Naive B cell (primary cell): ENCODE measurements at regions not wholly inside any gene's neighbourhood (a gene's known extent, or its start where the extent isn't known, plus 50 kb on each side); places are given as distances from the start of the nearest gene placed in this dataset.

Experiments used
- ATAC-seq, 2 donors: fragments of 150-1000 bp; cut with Tn5 transposase; 2 replicates each; pipeline ENCODE4 v1.10.0; 2021; ENCODE audit warnings: low read depth in 2 of 2, mild to moderate bottlenecking in 2 of 2, moderate library complexity in 2 of 2
- DNase-seq: peaks from one replicate; pipeline ENCODE4 v3.0.0; 2022
- H3K27ac Mint-ChIP-seq, 6 donors: one replicate each; pipeline ENCODE4 v1.8.0; 2020 to 2022; ENCODE audit warnings: mild to moderate bottlenecking in 6 of 6, mixed read lengths in 6 of 6, moderate library complexity in 5 of 6, inconsistent platforms in 2 of 6
- H3K27me3 Mint-ChIP-seq, 3 donors: one replicate each; pipeline ENCODE4 v1.8.0; 2021 to 2022; ENCODE audit warnings: mixed read lengths in 3 of 3, mild to moderate bottlenecking in 1 of 3
- H3K36me3 Mint-ChIP-seq, 2 donors: one replicate each; pipeline ENCODE4 v1.8.0; 2020 to 2022; ENCODE audit warnings: mixed read lengths in 2 of 2, inconsistent platforms in 1 of 2, mild to moderate bottlenecking in 1 of 2
- H3K4me1 Mint-ChIP-seq, 3 donors: one replicate each; pipeline ENCODE4 v1.8.0; 2020 to 2022; ENCODE audit warnings: mixed read lengths in 3 of 3, inconsistent platforms in 1 of 3, mild to moderate bottlenecking in 1 of 3, moderate library complexity in 1 of 3
- H3K4me3 Mint-ChIP-seq, 8 donors: one replicate each; pipeline ENCODE4 v1.8.0; 2020 to 2022; ENCODE audit warnings: mild to moderate bottlenecking in 8 of 8, mixed read lengths in 8 of 8, moderate library complexity in 8 of 8, inconsistent platforms in 2 of 8
- H3K9me3 Mint-ChIP-seq, 7 donors: one replicate each; pipeline ENCODE4 v1.8.0; 2020 to 2022; ENCODE audit warnings: mixed read lengths in 7 of 7, mild to moderate bottlenecking in 5 of 7, inconsistent platforms in 2 of 7, moderate library complexity in 1 of 7

DNA sequence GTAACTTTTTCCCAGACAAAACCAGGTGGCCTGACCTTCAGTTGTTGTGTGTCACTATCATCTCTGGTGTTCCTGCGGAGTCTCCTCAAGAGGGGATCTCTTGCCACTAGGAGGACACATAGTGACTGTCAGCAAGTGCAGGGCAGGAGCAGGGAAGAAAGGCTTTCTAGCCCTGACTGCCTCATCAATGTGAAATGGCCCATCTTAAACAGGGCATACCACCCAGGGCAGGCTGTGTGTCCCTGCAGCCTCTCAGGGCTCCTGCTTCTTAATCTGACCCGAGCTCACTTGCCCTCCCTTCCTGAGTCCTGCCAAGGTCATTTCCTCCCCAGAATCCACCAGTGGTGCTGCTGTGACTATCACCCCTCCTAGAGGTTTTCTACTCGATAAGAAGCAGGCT is 57.4 kb upstream of the SIMC1 start:
- DNase-seq, result no peak
- no peak overlapping the region for H3K4me3 Mint-ChIP-seq
- H3K27me3 Mint-ChIP-seq, result peaks cover 27 to 71% (median 57%) of the 10 kb centered on the region in 3 donors
- no peak for ATAC-seq
- H3K4me1 Mint-ChIP-seq, result no peaks in the 10 kb centered on the region
- no peak overlapping the region for H3K27ac Mint-ChIP-seq
- H3K36me3 Mint-ChIP-seq, result peaks cover 0 to 15% of the 10 kb centered on the region in 2 donors
- peaks cover 2 to 12% (median 6%) of the 10 kb centered on the region in 7 donors for H3K9me3 Mint-ChIP-seq

DNA sequence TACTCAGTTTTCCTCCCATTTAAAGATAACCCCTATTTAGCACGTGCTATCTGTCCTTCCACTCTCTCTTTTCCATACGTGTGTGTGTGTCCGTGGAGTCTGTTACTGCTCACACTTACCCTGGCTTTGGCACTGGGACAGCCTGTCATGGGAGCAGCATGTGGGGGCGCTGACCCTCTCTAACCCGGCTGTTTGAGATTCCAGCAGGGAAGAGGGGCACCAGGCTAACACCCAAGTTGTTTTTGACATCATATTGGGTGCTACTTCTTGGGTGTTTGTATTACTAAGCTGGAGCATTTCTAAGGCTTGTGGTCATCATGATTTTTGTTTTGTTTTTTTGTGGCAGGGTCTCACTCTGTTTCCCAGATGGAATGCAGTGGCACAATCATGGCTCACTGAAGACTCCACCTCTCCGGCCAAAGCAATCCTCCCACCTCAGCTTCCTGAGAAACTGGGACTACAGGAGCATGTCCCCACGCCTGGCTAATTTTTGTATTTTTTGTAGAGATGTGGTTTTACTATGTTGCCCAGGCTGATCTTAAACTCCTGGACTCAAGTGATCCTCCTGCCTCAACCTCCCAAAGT is 56.9 kb upstream of the SIMC1 start:
- peaks cover 24 to 65% (median 57%) of the 10 kb centered on the region in 3 donors for H3K27me3 Mint-ChIP-seq
- no peak overlapping the region for H3K27ac Mint-ChIP-seq

GRCh38 chr5:176183321-176184074 is 54.7 kb upstream of the SIMC1 start:
- Mint-ChIP-seq H3K27me3 (peaks cover 11 to 44% (median 43%) of the 10 kb centered on the region in 3 donors), H3K9me3 (peaks cover under 1 to 6% (median 4%) of the 10 kb centered on the region in 7 donors), H3K27ac (no peak overlapping the region), H3K36me3 (peaks cover 0 to 11% of the 10 kb centered on the region in 2 donors), H3K4me1 (no peaks in the 10 kb centered on the region), H3K4me3 (no peak overlapping the region)
- ATAC-seq (no peak), DNase-seq (no peak)

More for the DNA sequence above, 56.9 kb upstream of the SIMC1 start:
- DNase-seq, result no peak
- no peak for ATAC-seq
- Mint-ChIP-seq H3K4me1 (no peaks in the 10 kb centered on the region), H3K4me3 (no peak overlapping the region), H3K36me3 (peaks cover 0 to 15% of the 10 kb centered on the region in 2 donors), H3K9me3 (peaks cover 2 to 12% (median 6%) of the 10 kb centered on the region in 7 donors)

DNA sequence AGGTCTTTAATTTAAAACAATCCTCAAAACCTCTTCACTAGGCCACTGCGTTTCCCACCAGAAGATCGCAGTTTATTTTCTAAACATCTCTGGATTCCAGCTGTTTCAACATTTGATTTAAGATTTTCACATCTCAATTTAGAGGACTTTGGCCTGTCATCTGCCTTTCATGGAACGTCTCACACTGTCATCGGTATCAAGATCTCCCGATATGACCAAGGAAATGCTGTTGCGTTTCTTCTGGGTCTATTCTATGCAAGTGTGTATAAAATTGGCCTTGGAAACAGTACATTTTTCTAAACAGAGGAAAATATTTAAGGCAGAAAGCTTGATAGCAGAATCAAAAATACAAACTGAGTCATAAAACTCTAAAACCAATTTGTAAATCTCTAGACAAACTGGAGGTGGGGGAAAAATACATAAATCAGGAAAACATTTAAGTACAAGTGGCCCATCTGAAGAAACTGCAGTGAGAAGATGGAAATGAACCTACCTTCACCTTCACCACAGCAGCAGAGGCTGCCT is 53.6 kb upstream of the SIMC1 start:
- Mint-ChIP-seq H3K27ac (no peak overlapping the region), H3K27me3 (peaks cover 8 to 34% (median 32%) of the 10 kb centered on the region in 3 donors), H3K4me3 (no peak overlapping the region), H3K9me3 (peaks cover 0 to 2% (median 0%) of the 10 kb centered on the region in 7 donors), H3K4me1 (no peaks in the 10 kb centered on the region), H3K36me3 (peaks cover 0 to 6% of the 10 kb centered on the region in 2 donors)
- DNase-seq (no peak), ATAC-seq (no peak)

DNA sequence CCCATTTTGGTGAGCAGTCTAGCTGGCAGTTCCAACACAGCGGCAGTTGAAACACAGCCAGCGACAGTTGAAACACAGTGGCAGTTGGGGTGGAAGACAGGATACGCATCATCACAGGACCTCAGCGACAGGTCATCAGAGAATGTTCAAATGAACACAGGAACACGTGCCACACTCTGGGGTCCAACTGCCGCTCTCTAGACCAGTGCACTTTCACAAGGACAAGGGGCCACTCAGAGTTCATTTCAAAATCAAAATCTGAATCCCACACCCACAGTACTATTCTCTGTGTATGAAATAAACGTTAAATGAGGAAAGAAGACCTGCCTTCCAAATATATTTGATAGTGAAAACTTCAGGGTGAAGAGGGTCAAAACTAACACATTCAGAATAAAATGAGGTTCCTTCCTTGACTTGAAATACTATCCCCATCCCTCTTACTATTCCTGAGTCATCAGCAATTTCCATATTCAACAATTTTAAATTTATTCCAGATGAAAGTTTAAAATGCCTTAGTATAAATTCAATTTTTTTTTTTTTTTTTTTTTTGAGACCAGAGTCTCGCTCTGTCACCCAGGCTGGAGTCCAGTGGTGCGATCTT is 53.0 kb upstream of the SIMC1 start:
- Mint-ChIP-seq H3K27me3 (peaks cover 4 to 28% (median 27%) of the 10 kb centered on the region in 3 donors), H3K9me3 (no peaks in the 10 kb centered on the region), H3K36me3 (peaks cover 0 to under 1% of the 10 kb centered on the region in 2 donors), H3K27ac (no peak overlapping the region), H3K4me3 (no peak overlapping the region), H3K4me1 (no peaks in the 10 kb centered on the region)
- DNase-seq (no peak), ATAC-seq (no peak)

DNA sequence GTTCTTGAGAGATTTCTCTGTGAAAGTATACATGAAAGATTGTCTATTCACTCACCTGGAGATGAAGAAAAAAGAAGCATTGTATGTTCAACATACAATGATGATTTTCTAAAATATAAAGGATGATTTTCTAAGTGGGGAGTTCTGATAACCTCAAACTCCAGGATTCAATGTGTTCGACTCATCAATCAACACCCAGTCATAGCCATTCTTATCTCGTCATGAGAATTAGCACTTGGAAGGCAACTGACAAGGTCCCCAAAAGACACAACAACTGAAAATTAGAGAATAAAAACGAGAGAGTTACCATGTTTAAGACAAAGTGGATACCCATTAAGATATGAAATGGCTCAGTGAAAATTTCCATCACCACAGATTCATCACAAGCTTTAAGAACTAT is 52.1 kb upstream of the SIMC1 start:
- no peak overlapping the region for H3K4me3 Mint-ChIP-seq
- H3K9me3 Mint-ChIP-seq, result no peaks in the 10 kb centered on the region
- peaks cover 0 to 23% (median 18%) of the 10 kb centered on the region in 3 donors for H3K27me3 Mint-ChIP-seq
- ATAC-seq (no peak), DNase-seq (no peak)
- no peak overlapping the region for H3K27ac Mint-ChIP-seq
- H3K36me3 Mint-ChIP-seq, result no peaks in the 10 kb centered on the region
- no peaks in the 10 kb centered on the region for H3K4me1 Mint-ChIP-seq

DNA sequence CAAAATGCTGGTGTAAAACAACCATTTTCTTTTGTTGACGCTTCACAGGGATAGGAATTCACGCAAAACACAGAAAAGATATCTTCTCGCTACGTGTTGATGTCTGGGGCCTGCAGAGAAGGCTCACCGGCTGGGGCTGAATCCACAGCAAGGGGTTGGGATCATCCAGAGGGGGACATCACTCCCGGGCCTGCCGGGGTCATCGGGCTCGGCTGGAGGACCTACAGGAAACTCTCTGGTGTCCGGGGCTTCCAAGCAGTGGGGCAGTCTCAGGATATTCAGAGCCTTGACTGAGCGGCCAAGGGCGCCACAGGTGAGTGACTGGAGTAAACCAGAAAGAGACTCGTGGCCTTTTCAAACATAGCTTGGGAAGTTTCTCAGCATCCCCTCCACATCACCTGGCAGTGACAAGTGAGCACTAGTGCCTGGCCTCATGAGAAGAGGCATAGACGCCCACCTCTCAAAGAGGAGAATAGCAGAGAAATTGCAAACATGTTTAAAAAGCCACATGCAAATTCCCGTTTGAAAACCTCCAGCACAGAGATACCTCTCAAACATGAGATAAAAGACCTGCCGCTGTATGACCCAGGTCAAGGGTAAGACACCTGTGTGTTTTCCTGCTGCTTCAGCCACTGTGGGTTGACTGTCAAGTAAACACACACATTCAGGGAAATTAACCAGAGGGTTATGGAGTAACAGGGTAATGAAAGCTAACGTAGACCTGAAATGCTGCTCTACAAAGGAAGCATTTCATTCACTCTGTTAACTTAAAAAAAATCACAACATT is 50.8 kb upstream of the SIMC1 start:
- no peak for ATAC-seq
- peak overlapping the region in 1 of 6 donors; percentile 26 for H3K27ac Mint-ChIP-seq
- peaks cover 0 to 23% (median 4%) of the 10 kb centered on the region in 3 donors for H3K27me3 Mint-ChIP-seq
- no peak for DNase-seq
- H3K4me3 Mint-ChIP-seq, result no peak overlapping the region
- H3K4me1 Mint-ChIP-seq, result no peaks in the 10 kb centered on the region
- no peaks in the 10 kb centered on the region for H3K36me3 Mint-ChIP-seq
- no peaks in the 10 kb centered on the region for H3K9me3 Mint-ChIP-seq

DNA sequence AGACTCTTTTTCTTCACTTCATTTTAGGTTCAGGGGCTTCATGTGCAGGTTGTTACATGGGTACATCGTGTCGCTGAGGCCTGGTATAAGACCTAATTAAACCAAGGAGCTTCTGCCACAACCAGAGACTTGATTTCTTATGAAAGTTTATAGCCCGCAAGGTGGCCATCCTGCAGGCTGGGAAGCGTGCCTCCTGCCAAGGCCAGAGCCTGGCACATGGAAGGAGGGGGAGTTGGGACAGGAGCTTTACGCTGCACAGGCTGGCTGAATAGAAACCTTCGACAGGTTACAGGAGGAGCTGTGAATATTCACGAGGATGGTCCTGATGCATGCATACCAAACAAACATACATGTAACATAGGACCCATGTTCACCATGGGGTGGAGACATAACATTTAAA is 50.1 kb upstream of the SIMC1 start:
- Mint-ChIP-seq H3K4me1 (no peaks in the 10 kb centered on the region), H3K27ac (no peak overlapping the region), H3K9me3 (no peaks in the 10 kb centered on the region), H3K36me3 (no peaks in the 10 kb centered on the region), H3K4me3 (no peak overlapping the region), H3K27me3 (peaks cover 0 to 19% (median 2%) of the 10 kb centered on the region in 3 donors)
- DNase-seq (no peak), ATAC-seq (no peak)
